GM21717 (cell line): ENCODE measurements at regions not wholly inside any gene's neighbourhood (a gene's known extent, or its start where the extent isn't known, plus 50 kb on each side); places are given as distances from the start of the nearest gene placed in this dataset.
"Not testable (repeated sequence)": the region's sequence is repeated elsewhere in the genome, so short reads cannot be mapped to it uniquely, and the experiment has no call there.

Experiments used
- ATAC-seq: cut with Tn5 transposase; IDR thresholded peaks from one replicate; pipeline ENCODE4 v1.9.1; 2021; ENCODE audit warnings: mild to moderate bottlenecking, moderate library complexity; ENCODE audit not compliant: unreplicated experiment

DNA sequence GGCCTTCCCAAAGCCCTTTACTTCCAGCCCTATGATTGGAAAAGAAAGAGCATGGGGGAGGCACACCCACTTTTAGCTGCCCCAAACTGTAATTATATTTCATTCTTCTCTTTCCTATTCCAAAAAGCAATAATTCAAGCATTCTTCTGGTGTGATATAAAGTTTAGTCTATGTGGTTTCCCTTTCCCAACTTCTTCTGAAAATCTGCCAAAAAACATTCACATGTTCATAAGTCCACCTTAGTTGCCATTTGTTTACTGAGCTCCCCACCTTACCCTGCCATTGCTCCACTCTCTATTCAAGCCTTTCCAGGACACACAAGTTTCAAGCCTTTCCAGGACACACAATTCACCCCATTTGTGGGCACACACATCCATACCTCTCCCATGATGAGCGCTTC lies 111.6 kb upstream of the BMAL1 start:
- no peak for ATAC-seq

DNA sequence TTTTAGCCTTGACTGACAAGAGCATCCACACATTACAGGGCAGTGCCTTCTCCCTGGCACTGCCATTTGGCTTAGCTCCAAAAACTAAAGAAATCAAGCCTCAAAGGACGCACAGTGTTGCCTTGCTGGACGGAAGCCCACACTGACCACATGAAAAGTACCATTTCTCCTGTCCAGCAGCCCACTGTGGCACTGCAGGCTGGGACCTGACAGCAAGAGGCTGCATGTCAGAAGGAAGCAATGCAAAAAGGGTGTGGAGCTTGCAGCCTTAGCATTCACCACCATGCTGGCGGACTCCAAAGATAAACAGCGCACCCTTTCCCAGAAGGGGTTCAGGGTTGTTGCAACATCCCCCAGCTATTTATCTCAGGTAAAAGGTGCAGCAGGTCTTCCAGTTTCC lies 109.3 kb upstream of the BMAL1 start:
- ATAC-seq = no peak

DNA sequence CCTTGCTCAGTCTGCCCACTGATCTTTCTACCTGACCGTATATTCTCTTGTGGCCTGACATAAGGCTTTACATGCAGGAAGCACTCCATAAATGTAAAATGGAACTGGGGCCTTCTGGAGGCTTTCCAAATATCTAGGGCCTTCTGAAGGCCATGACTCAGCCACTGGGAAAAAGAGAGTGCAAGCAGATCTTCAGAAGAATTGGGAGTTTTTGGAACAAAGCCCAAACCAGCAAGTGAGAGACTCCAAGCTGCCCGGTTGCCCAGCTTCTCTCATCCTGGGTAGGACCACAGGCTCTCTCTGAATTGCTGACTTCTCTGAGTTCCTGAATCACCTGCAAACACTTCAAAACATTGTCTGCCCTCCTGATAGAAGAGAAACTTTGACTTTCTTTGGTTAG lies 107.9 kb upstream of the BMAL1 start:
- ATAC-seq = no peak

- no peak for ATAC-seq
Measured at GRCh38 chr11:13174090-13174489, 103.5 kb upstream of the BMAL1 start.

DNA sequence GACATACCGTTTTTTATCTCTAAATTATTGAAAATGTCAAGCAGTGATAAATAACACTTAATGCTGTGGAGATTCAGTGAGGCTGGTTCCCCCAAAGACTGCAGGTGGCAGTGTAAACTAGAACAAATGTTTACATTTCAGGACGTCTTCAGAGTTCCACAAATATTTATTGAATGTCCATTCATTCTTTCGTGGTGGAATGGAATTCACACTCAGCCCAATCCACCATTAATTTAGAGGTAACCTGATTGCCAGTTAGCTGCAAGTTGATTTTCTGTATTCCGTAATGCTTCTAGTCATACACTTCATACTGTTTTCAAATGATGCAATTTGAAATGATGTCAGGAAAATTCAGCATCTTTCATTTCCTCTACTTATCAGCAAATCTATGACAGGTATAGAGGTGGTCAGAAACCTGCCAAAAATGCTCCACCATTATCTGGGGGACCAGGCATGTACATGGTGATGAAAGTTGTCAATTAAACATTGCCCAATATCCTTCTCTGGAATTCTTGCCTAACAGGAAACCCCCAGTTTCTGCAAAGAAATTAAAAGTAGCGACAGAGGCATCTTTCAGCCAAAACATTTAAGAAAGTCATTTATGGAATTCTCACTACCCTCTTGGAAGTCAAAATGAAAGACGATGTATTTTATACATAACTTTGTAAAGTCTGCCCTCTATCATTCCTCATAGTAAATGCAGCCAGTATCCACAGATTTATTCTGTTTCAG lies 94.3 kb upstream of the BMAL1 start:
- ATAC-seq = no peak

DNA sequence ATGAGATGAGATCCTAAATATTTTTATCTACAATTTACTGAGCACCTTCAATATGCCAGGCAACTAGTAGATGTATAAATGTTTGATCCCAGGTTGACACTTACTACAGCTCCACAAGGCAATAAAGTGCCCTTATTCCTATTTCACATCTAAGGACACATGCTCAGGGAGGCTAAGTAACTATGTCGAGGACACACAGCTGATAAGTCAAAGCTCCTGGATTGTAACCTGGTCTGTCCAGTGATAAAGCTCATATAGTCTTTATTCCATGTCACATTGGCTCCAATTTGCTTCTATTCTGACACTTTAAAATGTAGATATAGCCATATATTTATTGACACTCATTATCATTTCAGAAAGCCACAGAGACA lies 93.8 kb upstream of the BMAL1 start:
- ATAC-seq = no peak

- ATAC-seq = no peak
Measured at GRCh38 chr11:13184295-13184794, 93.2 kb upstream of the BMAL1 start.

DNA sequence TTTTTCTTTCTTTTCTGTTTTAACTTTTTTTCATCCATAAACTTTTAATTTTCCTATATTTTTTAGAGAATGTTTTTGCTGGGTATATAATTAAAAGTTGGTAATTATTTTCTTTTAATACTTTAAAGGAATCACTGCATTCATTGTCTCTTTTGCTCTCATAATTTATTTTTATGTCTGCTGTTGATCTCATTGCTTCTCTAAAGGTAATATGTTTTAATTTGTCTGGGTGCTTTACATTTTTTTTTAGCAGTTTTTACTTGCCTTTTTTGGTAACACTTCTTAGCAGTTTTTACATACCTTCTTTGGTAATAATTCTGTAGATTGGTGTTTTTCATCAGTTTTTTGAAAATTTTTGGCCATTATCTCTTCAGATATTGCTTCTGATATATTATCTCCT lies 89.4 kb upstream of the BMAL1 start:
- no peak for ATAC-seq

- ATAC-seq = no peak
Measured at GRCh38 chr11:13189561-13190426, 87.8 kb upstream of the BMAL1 start.

DNA sequence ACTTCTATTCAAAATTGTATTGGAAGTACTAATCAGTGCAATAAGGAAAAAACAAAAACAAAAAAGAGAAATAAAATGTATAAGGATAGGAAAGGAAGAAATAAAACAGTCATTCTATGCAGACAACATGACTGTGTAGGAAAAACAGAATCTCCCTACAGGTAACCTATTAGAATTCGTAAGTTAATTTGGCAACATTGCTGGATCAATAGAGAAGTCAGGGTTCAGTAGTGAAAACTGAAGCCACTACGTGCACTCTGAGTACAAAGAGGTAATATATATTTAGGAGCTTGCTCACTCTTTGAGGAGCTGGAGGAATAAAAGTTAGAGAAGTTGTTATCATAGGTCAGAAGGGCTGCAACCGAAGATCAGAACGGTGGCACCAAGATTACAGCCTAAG lies 84.0 kb upstream of the BMAL1 start:
- no peak for ATAC-seq

DNA sequence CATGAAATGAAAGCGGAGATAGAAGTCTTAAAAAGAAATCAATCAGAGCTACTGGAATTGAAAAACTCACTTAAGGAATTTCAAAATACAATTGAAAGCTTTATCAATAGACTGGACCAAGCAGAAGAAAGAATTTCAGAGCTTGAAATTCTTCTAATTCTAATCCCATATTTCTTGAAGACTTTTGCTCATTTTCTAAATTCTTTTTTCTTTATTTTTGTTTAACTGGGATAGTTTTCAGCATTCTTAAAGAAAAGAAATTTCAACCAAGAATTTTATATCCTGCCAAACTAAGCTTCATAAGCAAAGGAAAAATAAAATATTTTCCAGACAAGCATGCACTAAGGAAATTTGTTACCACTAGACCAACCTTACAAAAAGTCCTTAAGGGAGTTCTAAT lies 80.2 kb upstream of the BMAL1 start:
- ATAC-seq = not testable (repeated sequence)

DNA sequence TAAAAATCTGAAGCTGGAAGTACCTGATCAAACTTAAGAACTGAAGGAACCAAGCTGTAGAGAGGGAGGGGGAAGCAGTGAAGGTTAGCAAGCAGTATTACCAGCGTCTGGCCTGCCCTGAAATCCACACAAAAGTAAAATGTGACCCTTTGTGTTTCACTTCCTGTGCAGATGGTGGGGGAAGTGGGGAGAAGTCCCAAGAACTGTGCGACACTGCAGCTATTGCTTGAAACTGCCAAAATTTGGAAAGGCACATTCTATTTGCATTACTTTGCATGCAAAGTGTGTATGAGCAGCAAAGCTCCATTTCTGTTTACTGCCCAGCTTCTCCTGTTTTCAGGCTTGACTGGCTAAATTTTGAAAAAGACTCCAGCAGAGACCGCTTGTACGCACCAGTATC lies 72.1 kb upstream of the BMAL1 start:
- ATAC-seq = peak; percentile 72

DNA sequence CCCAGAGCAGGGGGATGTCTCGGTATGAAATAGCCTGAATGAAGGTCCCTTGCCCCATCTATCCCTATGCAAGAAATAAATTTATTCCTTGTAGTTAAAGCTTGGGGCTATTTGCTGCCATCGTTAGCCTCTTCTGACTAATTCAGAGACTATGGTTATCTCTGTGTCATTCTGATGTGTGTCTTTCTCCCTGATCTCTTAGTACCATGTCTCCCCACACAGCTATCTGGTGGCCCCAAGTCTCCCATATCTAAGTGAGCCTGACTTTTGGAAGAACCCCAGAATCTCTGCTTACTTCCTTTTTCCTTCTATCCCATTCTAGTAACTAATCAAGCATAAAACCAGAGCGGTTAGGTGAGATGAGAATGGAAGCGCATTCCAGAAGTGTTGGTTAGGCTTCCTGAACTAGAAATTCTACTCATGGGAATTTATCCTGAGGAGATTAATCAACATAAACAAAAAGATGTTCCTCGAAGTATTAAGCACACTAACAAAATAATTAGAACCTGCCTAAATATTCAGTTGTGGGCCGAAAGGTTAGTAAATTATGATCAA lies 71.4 kb upstream of the BMAL1 start:
- no peak for ATAC-seq

- ATAC-seq = no peak
Measured at GRCh38 chr11:13207270-13207664, 70.3 kb upstream of the BMAL1 start.

GRCh38 chr11:13207665-13208594 lies 69.7 kb upstream of the BMAL1 start:
- no peak for ATAC-seq

DNA sequence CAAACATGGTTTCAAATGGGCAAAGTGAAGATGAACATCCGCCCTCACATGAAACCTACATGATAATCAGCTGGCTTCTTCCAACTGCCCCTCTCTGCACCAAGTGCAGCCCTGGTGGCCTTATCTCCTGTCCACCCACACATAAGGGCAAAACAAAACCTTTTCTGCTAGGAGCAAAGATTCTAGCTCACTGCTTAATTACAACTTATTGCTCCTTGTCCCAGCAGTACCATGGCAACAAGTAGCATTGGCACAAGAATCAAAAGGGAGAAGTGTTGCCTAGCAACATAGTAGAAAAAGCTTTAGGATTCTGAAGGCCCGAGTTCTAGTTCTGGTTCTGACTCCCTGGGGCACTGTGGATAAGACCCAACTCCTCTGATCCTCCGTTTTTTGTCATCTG lies 68.7 kb upstream of the BMAL1 start:
- no peak for ATAC-seq

- no peak for ATAC-seq
Measured at GRCh38 chr11:13209379-13209778, 68.2 kb upstream of the BMAL1 start.

GRCh38 chr11:13210424-13210823 lies 67.2 kb upstream of the BMAL1 start:
- ATAC-seq = no peak

- ATAC-seq = no peak
Measured at GRCh38 chr11:13214276-13214675, 63.3 kb upstream of the BMAL1 start.

GRCh38 chr11:13215149-13215548 lies 62.4 kb upstream of the BMAL1 start:
- ATAC-seq = no peak
